BJ (cell line): ENCODE measurements at regions not wholly inside any gene's neighbourhood (a gene's known extent, or its start where the extent isn't known, plus 50 kb on each side); places are given as distances from the start of the nearest gene placed in this dataset.
"Not testable (repeated sequence)": the region's sequence is repeated elsewhere in the genome, so short reads cannot be mapped to it uniquely, and the experiment has no call there.

Experiments used
- CTCF ChIA-PET: fragments of 350-600 bp; formaldehyde crosslinking; extraction: SDS; loops from one replicate; lab custom pipeline; 2021; ENCODE audit warnings: antibody characterized with exemption, inconsistent platforms; lab: Yijun Ruan, JAX
- POLR2A ChIA-PET: fragments of 300-600 bp; sonication (Branson Sonifier 250); formaldehyde crosslinking; extraction: SDS; loops from one replicate; lab custom pipeline; 2021; ENCODE audit warnings: antibody characterized with exemption; lab: Charles Lee
- DNase-seq: peaks from one replicate; pipeline ENCODE4 v3.0.0-alpha.2; 2011; ENCODE audit warnings: low read depth
- H3K27me3 ChIP-seq: 2 replicates; pipeline ENCODE4 v1.6.0; 2011; ENCODE audit warnings: low read length; ENCODE audit not compliant: control insufficient read depth, insufficient read depth
- H3K36me3 ChIP-seq: 2 replicates; pipeline ENCODE4 v1.5.1; 2011; ENCODE audit warnings: low read length; ENCODE audit not compliant: control insufficient read depth, insufficient read depth
- H3K4me3 ChIP-seq: 2 replicates; pipeline ENCODE4 v1.5.1; 2011; ENCODE audit warnings: low read depth, mild to moderate bottlenecking, control low read depth, low read length
- CTCF ChIP-seq: IDR thresholded peaks from 2 replicates; pipeline ENCODE4 v1.5.1; 2011; ENCODE audit warnings: low read depth, mild to moderate bottlenecking, control low read depth, inconsistent platforms, low read length, moderate library complexity; ENCODE audit not compliant: insufficient read depth

- Histone ChIP-seq H3K27me3 (no peaks in the 10 kb centered on the region), H3K4me3 (no peak overlapping the region), H3K36me3 (no peaks in the 10 kb centered on the region)
- POLR2A ChIA-PET: no interaction called here
- no peak for DNase-seq
- no peak for TF ChIP-seq CTCF
- CTCF ChIA-PET: no interaction called here
Measured at GRCh38 chr6:71766796-71767195, 119.6 kb upstream of the RIMS1 start.

- TF ChIP-seq CTCF: no peak
- Histone ChIP-seq H3K4me3 (no peak overlapping the region), H3K36me3 (no peaks in the 10 kb centered on the region), H3K27me3 (no peaks in the 10 kb centered on the region)
- no peak for DNase-seq
- POLR2A ChIA-PET: no interaction called here
- CTCF ChIA-PET: interaction anchor here (1.1 kb wide), 1 partner anchor 10 kb away, joined by 5 read pairs; no protein-coding TSS in a partner anchor
Measured at GRCh38 chr6:71768356-71768755, 118.0 kb upstream of the RIMS1 start.

- Histone ChIP-seq H3K36me3 (no peaks in the 10 kb centered on the region), H3K27me3 (no peaks in the 10 kb centered on the region), H3K4me3 (no peak overlapping the region)
- CTCF ChIA-PET: no interaction called here
- POLR2A ChIA-PET: no interaction called here
- TF ChIP-seq CTCF: no peak
- no peak for DNase-seq
Measured at GRCh38 chr6:71808865-71809264, 77.5 kb upstream of the RIMS1 start.

- no peak for TF ChIP-seq CTCF
- H3K36me3 ChIP-seq: no peaks in the 10 kb centered on the region
- POLR2A ChIA-PET: no interaction called here
- no peak overlapping the region for H3K4me3 ChIP-seq
- no peak for DNase-seq
- CTCF ChIA-PET: interaction anchor here (0.9 kb wide), 1 partner anchor 9 kb away, joined by 3 read pairs; no protein-coding TSS in a partner anchor
- H3K27me3 ChIP-seq: no peaks in the 10 kb centered on the region
Measured at GRCh38 chr6:71810880-71811279, 75.5 kb upstream of the RIMS1 start.

- POLR2A ChIA-PET: no interaction called here
- H3K36me3 ChIP-seq: no peaks in the 10 kb centered on the region
- CTCF ChIA-PET: no interaction called here
- no peak for TF ChIP-seq CTCF
- H3K27me3 ChIP-seq: no peaks in the 10 kb centered on the region
- H3K4me3 ChIP-seq: no peak overlapping the region
- no peak for DNase-seq
Measured at GRCh38 chr6:71822625-71823024, 63.7 kb upstream of the RIMS1 start.

GRCh38 chr6:71832110-71832764 lies 54.1 kb upstream of the RIMS1 start:
- H3K27me3 ChIP-seq, DNase-seq, POLR2A ChIA-PET, H3K4me3 ChIP-seq, CTCF ChIA-PET, H3K36me3 ChIP-seq: not testable (repeated sequence)
